GM18520 (cell line): ENCODE measurements at regions not wholly inside any gene's neighbourhood (a gene's known extent, or its start where the extent isn't known, plus 50 kb on each side); places are given as distances from the start of the nearest gene placed in this dataset.
"Not testable (repeated sequence)": the region's sequence is repeated elsewhere in the genome, so short reads cannot be mapped to it uniquely, and the experiment has no call there.

Source experiments
- ATAC-seq: cut with Tn5 transposase; IDR thresholded peaks from one replicate; pipeline ENCODE4 v1.9.1; 2021; ENCODE audit not compliant: unreplicated experiment

GRCh38 chr4:86478151-86478550 is 116.0 kb upstream of the PTPN13 start:
- not testable (repeated sequence) for ATAC-seq

- ATAC-seq: no peak
Observed at GRCh38 chr4:86481440-86481839, 112.7 kb upstream of the PTPN13 start.

- ATAC-seq: no peak
Observed at GRCh38 chr4:86482306-86483172, 111.6 kb upstream of the PTPN13 start.

GRCh38 chr4:86483173-86483490 is 111.0 kb upstream of the PTPN13 start:
- no peak for ATAC-seq

- no peak for ATAC-seq
Observed at GRCh38 chr4:86483773-86484172, 110.3 kb upstream of the PTPN13 start.

GRCh38 chr4:86484241-86484640 is 109.9 kb upstream of the PTPN13 start:
- no peak for ATAC-seq

- no peak for ATAC-seq
Observed at GRCh38 chr4:86487738-86488348, 106.3 kb upstream of the PTPN13 start.

GRCh38 chr4:86493460-86493859 is 100.7 kb upstream of the PTPN13 start:
- ATAC-seq: no peak

GRCh38 chr4:86496094-86497080 is 97.7 kb upstream of the PTPN13 start:
- ATAC-seq: no peak

- ATAC-seq: no peak
Observed at GRCh38 chr4:86497131-86497530, 97.0 kb upstream of the PTPN13 start.

GRCh38 chr4:86497980-86498862 is 95.9 kb upstream of the PTPN13 start:
- peak; percentile 77 for ATAC-seq

- ATAC-seq: no peak
Observed at GRCh38 chr4:86498863-86499166, 95.3 kb upstream of the PTPN13 start.

GRCh38 chr4:86500527-86500926 is 93.6 kb upstream of the PTPN13 start:
- no peak for ATAC-seq

GRCh38 chr4:86502081-86502480 is 92.0 kb upstream of the PTPN13 start:
- no peak for ATAC-seq

- ATAC-seq: no peak
Observed at GRCh38 chr4:86506591-86506990, 87.5 kb upstream of the PTPN13 start.

GRCh38 chr4:86508436-86508835 is 85.7 kb upstream of the PTPN13 start:
- no peak for ATAC-seq

GRCh38 chr4:86511590-86511989 is 82.5 kb upstream of the PTPN13 start:
- no peak for ATAC-seq

GRCh38 chr4:86512631-86513030 is 81.5 kb upstream of the PTPN13 start:
- no peak for ATAC-seq

GRCh38 chr4:86515963-86516362 is 78.2 kb upstream of the PTPN13 start:
- not testable (repeated sequence) for ATAC-seq

- ATAC-seq: no peak
Observed at GRCh38 chr4:86521373-86521969, 72.6 kb upstream of the PTPN13 start.
